SK-N-SH treated with all-trans-retinoic acid at 6 μM for 48 hours (cell line): ENCODE measurements at regions not wholly inside any gene's neighbourhood (a gene's known extent, or its start where the extent isn't known, plus 50 kb on each side); places are given as distances from the start of the nearest gene placed in this dataset.

Experiments
- ESRRG ChIP-seq: fragments of 250-450 bp; sonication (Bioruptor Pico); IDR thresholded peaks from 2 replicates; pipeline ENCODE4 v1.6.1; 2021; ENCODE audit warnings: mild to moderate bottlenecking
- ISL1 ChIP-seq: fragments of 250-450 bp; sonication (Bioruptor Pico); IDR thresholded peaks from 2 replicates; pipeline ENCODE4 v2.1.2; 2022; ENCODE audit warnings: mild to moderate bottlenecking, moderate library complexity
- RARB ChIP-seq: fragments of 250-450 bp; sonication (Bioruptor Pico); IDR thresholded peaks from 2 replicates; pipeline ENCODE4 v1.8.0; 2021; ENCODE audit warnings: mild to moderate bottlenecking, moderate library complexity
- TCF4 ChIP-seq: fragments of 250-450 bp; sonication (Bioruptor Pico); IDR thresholded peaks from 2 replicates; pipeline ENCODE4 v1.8.0; 2021; ENCODE audit warnings: mild to moderate bottlenecking, moderate library complexity, borderline replicate concordance
- ZFP3 ChIP-seq: fragments of 250-450 bp; sonication (Bioruptor Pico); IDR thresholded peaks from 2 replicates; pipeline ENCODE4 v1.5.0; 2020; ENCODE audit warnings: mild to moderate bottlenecking, moderate library complexity
- ZFP30 ChIP-seq: fragments of 450-650 bp; formaldehyde crosslinking; IDR thresholded peaks from 2 replicates; pipeline ENCODE4 v1.5.0; 2022; ENCODE audit warnings: mild to moderate bottlenecking, moderate library complexity
- TF ChIP-seq, protein P1 (sequence below): fragments of 250-450 bp; sonication (Bioruptor Pico); IDR thresholded peaks from 2 replicates; pipeline ENCODE4 v1.8.0; 2020; ENCODE audit warnings: mild to moderate bottlenecking, moderate library complexity, borderline replicate concordance

DNA sequence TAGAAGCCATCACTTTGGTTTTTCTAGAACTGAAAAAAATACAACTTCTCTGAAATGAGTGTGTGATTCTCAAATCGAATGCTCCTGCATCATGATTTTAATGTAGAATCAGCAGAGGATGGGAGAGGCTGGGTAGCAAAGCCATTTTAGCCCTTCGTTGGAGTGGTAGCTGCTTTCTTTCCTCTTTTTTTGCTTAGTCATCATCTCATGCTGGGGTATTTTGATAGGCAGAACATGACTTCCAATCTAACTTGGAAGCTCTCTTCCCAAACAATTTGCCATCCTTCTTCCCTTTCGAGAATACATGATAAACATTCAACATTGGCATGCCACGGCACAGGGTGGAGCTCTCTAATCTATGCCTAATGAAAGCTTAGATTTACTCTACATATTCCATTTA lies 311.2 kb upstream of the LRATD1 start:
- TF ChIP-seq, protein P1, sequence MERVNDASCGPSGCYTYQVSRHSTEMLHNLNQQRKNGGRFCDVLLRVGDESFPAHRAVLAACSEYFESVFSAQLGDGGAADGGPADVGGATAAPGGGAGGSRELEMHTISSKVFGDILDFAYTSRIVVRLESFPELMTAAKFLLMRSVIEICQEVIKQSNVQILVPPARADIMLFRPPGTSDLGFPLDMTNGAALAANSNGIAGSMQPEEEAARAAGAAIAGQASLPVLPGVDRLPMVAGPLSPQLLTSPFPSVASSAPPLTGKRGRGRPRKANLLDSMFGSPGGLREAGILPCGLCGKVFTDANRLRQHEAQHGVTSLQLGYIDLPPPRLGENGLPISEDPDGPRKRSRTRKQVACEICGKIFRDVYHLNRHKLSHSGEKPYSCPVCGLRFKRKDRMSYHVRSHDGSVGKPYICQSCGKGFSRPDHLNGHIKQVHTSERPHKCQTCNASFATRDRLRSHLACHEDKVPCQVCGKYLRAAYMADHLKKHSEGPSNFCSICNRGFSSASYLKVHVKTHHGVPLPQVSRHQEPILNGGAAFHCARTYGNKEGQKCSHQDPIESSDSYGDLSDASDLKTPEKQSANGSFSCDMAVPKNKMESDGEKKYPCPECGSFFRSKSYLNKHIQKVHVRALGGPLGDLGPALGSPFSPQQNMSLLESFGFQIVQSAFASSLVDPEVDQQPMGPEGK: no peak
- TF ChIP-seq ZFP3 (CRISPR knock-in tag) (no peak), TCF4 (no peak), ZFP30 (no peak), RARB (CRISPR knock-in tag) (no peak), ISL1 (CRISPR knock-in tag) (no peak), ESRRG (CRISPR knock-in tag) (no peak)
